ENCODE measurements at regions not wholly inside any gene's neighbourhood (a gene's known extent, or its start where the extent isn't known, plus 50 kb on each side); places are given as distances from the start of the nearest gene placed in this dataset.
A peak's percentile ranks its signal among the peaks of the same experiment; 100 is the strongest.

- Histone ChIP-seq H3K27ac (replicated peaks; ENCODE audit: low read length) (no peak overlapping the region), H2BK5ac (ENCODE audit: low read length) (no peak overlapping the region), H2AK5ac (ENCODE audit: low read depth, low read length) (no peak overlapping the region), H4K91ac (ENCODE audit: low read depth, low read length, poor library complexity) (no peak overlapping the region), H3K23ac (ENCODE audit: low read depth, low read length, poor library complexity) (no peak overlapping the region), H2AFZ (ENCODE audit: low read length) (no peak overlapping the region), H3K9ac (ENCODE audit: low read depth, low read length, poor library complexity) (no peak overlapping the region), H3K14ac (ENCODE audit: low read length) (no peak overlapping the region), H3K4me2 (ENCODE audit: insufficient read depth, low read length, poor library complexity, severe bottlenecking) (no peak overlapping the region), H2BK15ac (ENCODE audit: low read length) (no peak overlapping the region), H2BK120ac (ENCODE audit: low read depth, low read length) (no peak overlapping the region), H3K4ac (ENCODE audit: low read length) (no peak overlapping the region), H3K27me3 (ENCODE audit: control insufficient read depth in 3 of 3, insufficient read depth in 3 of 3, low read depth in 1 of 3, low read length in 3 of 3) (no peaks in the 10 kb centered on the region), H3K9me3 (replicated peaks in 1 of 2; ENCODE audit: control insufficient read depth in 2 of 2, insufficient read depth in 1 of 2, low read depth in 1 of 2, low read length in 2 of 2) (no peaks in the 10 kb centered on the region), H3K79me1 (ENCODE audit: low read depth, low read length) (no peaks in the 10 kb centered on the region), H3K36me3 (replicated peaks in 1 of 2; ENCODE audit: control insufficient read depth in 2 of 2, insufficient read depth in 2 of 2, low read length in 2 of 2) (no peaks in the 10 kb centered on the region), H2BK12ac (ENCODE audit: low read length) (no peak overlapping the region), H3K4me1 (ENCODE audit: control insufficient read depth in 2 of 2, insufficient read depth in 1 of 2, low read depth in 1 of 2, low read length in 2 of 2) (peaks cover 0 to 2% of the 10 kb centered on the region in 2 donors), H3K18ac (ENCODE audit: low read length) (no peak overlapping the region), H3K4me3 (ENCODE audit: low read length in 2 of 2) (no peak overlapping the region), H4K8ac (ENCODE audit: low read depth, low read length) (no peak overlapping the region)
- DNase-seq (ENCODE audit: low spot score): no peak
- WGBS, 2 donors (ENCODE audit: extremely low coverage in 2 of 2, insufficient read length in 2 of 2, insufficient replicate concordance in 1 of 2): no CpG with 5 or more reads among the region's 3 CpGs
These were observed 117.1 kb upstream of the FRG1 start for GRCh38 chr4:189823591-189823990.

GRCh38 chr4:189825466-189825865, 115.2 kb upstream of the FRG1 start:
- H3K4me3 ChIP-seq (ENCODE audit: low read length in 2 of 2): no peak overlapping the region
- H3K4ac ChIP-seq (ENCODE audit: low read length): no peak overlapping the region
- peaks cover 0 to 2% of the 10 kb centered on the region in 2 donors for H3K4me1 ChIP-seq (ENCODE audit: control insufficient read depth in 2 of 2, insufficient read depth in 1 of 2, low read depth in 1 of 2, low read length in 2 of 2)
- no peak overlapping the region for H4K8ac ChIP-seq (ENCODE audit: low read depth, low read length)
- H2BK15ac ChIP-seq (ENCODE audit: low read length): no peak overlapping the region
- H3K9me3 ChIP-seq (replicated peaks in 1 of 2; ENCODE audit: control insufficient read depth in 2 of 2, insufficient read depth in 1 of 2, low read depth in 1 of 2, low read length in 2 of 2): no peaks in the 10 kb centered on the region
- no peak overlapping the region for H3K14ac ChIP-seq (ENCODE audit: low read length)
- no peak overlapping the region for H3K4me2 ChIP-seq (ENCODE audit: insufficient read depth, low read length, poor library complexity, severe bottlenecking)
- H3K18ac ChIP-seq (ENCODE audit: low read length): no peak overlapping the region
- no peak overlapping the region for H2BK120ac ChIP-seq (ENCODE audit: low read depth, low read length)
- no peak overlapping the region for H3K23ac ChIP-seq (ENCODE audit: low read depth, low read length, poor library complexity)
- no peaks in the 10 kb centered on the region for H3K36me3 ChIP-seq (replicated peaks in 1 of 2; ENCODE audit: control insufficient read depth in 2 of 2, insufficient read depth in 2 of 2, low read length in 2 of 2)
- H3K27me3 ChIP-seq (ENCODE audit: control insufficient read depth in 3 of 3, insufficient read depth in 3 of 3, low read depth in 1 of 3, low read length in 3 of 3): no peaks in the 10 kb centered on the region
- H3K9ac ChIP-seq (ENCODE audit: low read depth, low read length, poor library complexity): no peak overlapping the region
- DNase-seq (ENCODE audit: low spot score): no peak
- no peak overlapping the region for H2AK5ac ChIP-seq (ENCODE audit: low read depth, low read length)
- WGBS, 2 donors (ENCODE audit: extremely low coverage in 2 of 2, insufficient read length in 2 of 2, insufficient replicate concordance in 1 of 2): no CpG with 5 or more reads among the region's 4 CpGs
- no peaks in the 10 kb centered on the region for H3K79me1 ChIP-seq (ENCODE audit: low read depth, low read length)
- H4K91ac ChIP-seq (ENCODE audit: low read depth, low read length, poor library complexity): no peak overlapping the region
- no peak overlapping the region for H2BK5ac ChIP-seq (ENCODE audit: low read length)
- H3K27ac ChIP-seq (replicated peaks; ENCODE audit: low read length): no peak overlapping the region
- no peak overlapping the region for H2AFZ ChIP-seq (ENCODE audit: low read length)
- no peak overlapping the region for H2BK12ac ChIP-seq (ENCODE audit: low read length)

GRCh38 chr4:189826657-189827056, 114.0 kb upstream of the FRG1 start:
- H3K36me3 ChIP-seq (replicated peaks in 1 of 2; ENCODE audit: control insufficient read depth in 2 of 2, insufficient read depth in 2 of 2, low read length in 2 of 2): no peaks in the 10 kb centered on the region
- H4K91ac ChIP-seq (ENCODE audit: low read depth, low read length, poor library complexity): no peak overlapping the region
- no peak overlapping the region for H3K23ac ChIP-seq (ENCODE audit: low read depth, low read length, poor library complexity)
- no peak overlapping the region for H2BK120ac ChIP-seq (ENCODE audit: low read depth, low read length)
- H3K27me3 ChIP-seq (ENCODE audit: control insufficient read depth in 3 of 3, insufficient read depth in 3 of 3, low read depth in 1 of 3, low read length in 3 of 3): no peaks in the 10 kb centered on the region
- no peak overlapping the region for H2BK15ac ChIP-seq (ENCODE audit: low read length)
- H3K4ac ChIP-seq (ENCODE audit: low read length): no peak overlapping the region
- no peak overlapping the region for H2AK5ac ChIP-seq (ENCODE audit: low read depth, low read length)
- no peak overlapping the region for H3K4me2 ChIP-seq (ENCODE audit: insufficient read depth, low read length, poor library complexity, severe bottlenecking)
- no peak overlapping the region for H2BK5ac ChIP-seq (ENCODE audit: low read length)
- no peaks in the 10 kb centered on the region for H3K9me3 ChIP-seq (replicated peaks in 1 of 2; ENCODE audit: control insufficient read depth in 2 of 2, insufficient read depth in 1 of 2, low read depth in 1 of 2, low read length in 2 of 2)
- H3K9ac ChIP-seq (ENCODE audit: low read depth, low read length, poor library complexity): no peak overlapping the region
- H3K4me3 ChIP-seq (ENCODE audit: low read length in 2 of 2): no peak overlapping the region
- no peak overlapping the region for H2AFZ ChIP-seq (ENCODE audit: low read length)
- no peak overlapping the region for H3K14ac ChIP-seq (ENCODE audit: low read length)
- H3K79me1 ChIP-seq (ENCODE audit: low read depth, low read length): no peaks in the 10 kb centered on the region
- no peak overlapping the region for H2BK12ac ChIP-seq (ENCODE audit: low read length)
- peaks cover 0 to 2% of the 10 kb centered on the region in 2 donors for H3K4me1 ChIP-seq (ENCODE audit: control insufficient read depth in 2 of 2, insufficient read depth in 1 of 2, low read depth in 1 of 2, low read length in 2 of 2)
- H4K8ac ChIP-seq (ENCODE audit: low read depth, low read length): no peak overlapping the region
- H3K27ac ChIP-seq (replicated peaks; ENCODE audit: low read length): no peak overlapping the region
- no peak overlapping the region for H3K18ac ChIP-seq (ENCODE audit: low read length)
- WGBS, 2 donors (ENCODE audit: extremely low coverage in 2 of 2, insufficient read length in 2 of 2, insufficient replicate concordance in 1 of 2): no CpG with 5 or more reads among the region's 4 CpGs
- DNase-seq (ENCODE audit: low spot score): no peak

GRCh38 chr4:189828081-189828697, 112.5 kb upstream of the FRG1 start:
- H2AFZ ChIP-seq (ENCODE audit: low read length): no peak overlapping the region
- no peak overlapping the region for H3K27ac ChIP-seq (replicated peaks; ENCODE audit: low read length)
- peak overlapping the region; percentile 75 for H3K18ac ChIP-seq (ENCODE audit: low read length)
- no peaks in the 10 kb centered on the region for H3K9me3 ChIP-seq (replicated peaks in 1 of 2; ENCODE audit: control insufficient read depth in 2 of 2, insufficient read depth in 1 of 2, low read depth in 1 of 2, low read length in 2 of 2)
- H3K79me1 ChIP-seq (ENCODE audit: low read depth, low read length): no peaks in the 10 kb centered on the region
- no peak overlapping the region for H3K4ac ChIP-seq (ENCODE audit: low read length)
- H3K36me3 ChIP-seq (replicated peaks in 1 of 2; ENCODE audit: control insufficient read depth in 2 of 2, insufficient read depth in 2 of 2, low read length in 2 of 2): no peaks in the 10 kb centered on the region
- H2AK5ac ChIP-seq (ENCODE audit: low read depth, low read length): no peak overlapping the region
- H2BK15ac ChIP-seq (ENCODE audit: low read length): no peak overlapping the region
- no peak overlapping the region for H2BK120ac ChIP-seq (ENCODE audit: low read depth, low read length)
- H4K91ac ChIP-seq (ENCODE audit: low read depth, low read length, poor library complexity): no peak overlapping the region
- WGBS, 2 donors (ENCODE audit: extremely low coverage in 2 of 2, insufficient read length in 2 of 2, insufficient replicate concordance in 1 of 2): no CpG with 5 or more reads among the region's 7 CpGs
- H2BK12ac ChIP-seq (ENCODE audit: low read length): peak overlapping the region; percentile 4
- peak overlapping the region; percentile 71 for H2BK5ac ChIP-seq (ENCODE audit: low read length)
- H3K4me2 ChIP-seq (ENCODE audit: insufficient read depth, low read length, poor library complexity, severe bottlenecking): no peak overlapping the region
- DNase-seq (ENCODE audit: low spot score): no peak
- peaks cover 0 to 4% (median 0%) of the 10 kb centered on the region in 3 experiments for H3K27me3 ChIP-seq (ENCODE audit: control insufficient read depth in 3 of 3, insufficient read depth in 3 of 3, low read depth in 1 of 3, low read length in 3 of 3)
- peak overlapping the region; percentile 49 for H3K14ac ChIP-seq (ENCODE audit: low read length)
- no peak overlapping the region for H3K4me3 ChIP-seq (ENCODE audit: low read length in 2 of 2)
- H3K4me1 ChIP-seq (ENCODE audit: control insufficient read depth in 2 of 2, insufficient read depth in 1 of 2, low read depth in 1 of 2, low read length in 2 of 2): no peaks in the 10 kb centered on the region
- no peak overlapping the region for H3K9ac ChIP-seq (ENCODE audit: low read depth, low read length, poor library complexity)
- H4K8ac ChIP-seq (ENCODE audit: low read depth, low read length): peak overlapping the region; percentile 8
- no peak overlapping the region for H3K23ac ChIP-seq (ENCODE audit: low read depth, low read length, poor library complexity)

All from neuronal stem cell (in vitro differentiated cells).